K562 (cell line): ENCODE measurements at regions not wholly inside any gene's neighbourhood (a gene's known extent, or its start where the extent isn't known, plus 50 kb on each side); places are given as distances from the start of the nearest gene placed in this dataset.

ENCODE experiments used
- ATAC-seq: fragments of 200-7000 bp; cut with Tn5 transposase; 3 replicates; pipeline ENCODE4 v1.9.1; 2020; ENCODE audit warnings: moderate library complexity
- BruUV-seq: library from RNA; stranded (reverse); fragments of 400-500 nt; replicated peaks from 2 replicates; lab custom pipeline; 2021; lab: Mats Ljungman, UMichigan
- CTCF ChIA-PET: fragments of 300-600 bp; formaldehyde crosslinking; extraction: SDS; loops from one replicate; lab custom pipeline; 2021; ENCODE audit warnings: low intra/inter-chr PET ratio; lab: Yijun Ruan, JAX
- POLR2A ChIA-PET: fragments of 300-600, 350-650 bp; sonication (Branson Sonifier 250); formaldehyde crosslinking; extraction: SDS; loops from one replicate; lab custom pipeline; 2021; ENCODE audit warnings: antibody characterized with exemption, inconsistent platforms; lab: Yijun Ruan, JAX
- DNase-seq, 4 experiments: peaks; one replicate each; pipeline versions ENCODE4 v3.0.0 to v3.0.0-alpha.2; 2011 to 2018; ENCODE audit warnings: low spot score in 3 of 4, mixed read lengths in 3 of 4; ENCODE audit errors: extremely low read depth in 1 of 4
- FAIRE-seq: peaks from 2 replicates; lab custom pipeline; 2011; peaks lifted over from hg19 to GRCh38; lab: Jason Lieb, UNC
- H2AFZ ChIP-seq: 2 replicates; pipeline ENCODE4 v1.6.0; 2011; ENCODE audit warnings: low read depth, low read length, control low read depth, inconsistent platforms
- H3K27ac ChIP-seq: fragments of 200-600 bp; 3 replicates; pipeline ENCODE4 v1.8.0; 2011; ENCODE audit warnings: low read depth, mild to moderate bottlenecking, control low read depth, inconsistent platforms, low read length, moderate library complexity, mixed read lengths; ENCODE audit errors: extremely low read depth
- H3K27me3 ChIP-seq, 2 experiments: fragments of 300-600 bp in 1 of 2; 2 replicates in 1 of 2; 3 replicates in 1 of 2; pipeline versions ENCODE4 v1.6.0 to v1.8.0; 2011; ENCODE audit warnings: inconsistent platforms in 2 of 2, low read length in 2 of 2, mild to moderate bottlenecking in 1 of 2, mixed read lengths in 1 of 2, moderate library complexity in 1 of 2; ENCODE audit not compliant: control insufficient read depth in 2 of 2, insufficient read depth in 2 of 2
- H3K36me3 ChIP-seq: fragments of 300-600 bp; 3 replicates; pipeline ENCODE4 v1.8.0; 2011; ENCODE audit warnings: mild to moderate bottlenecking, low read length, inconsistent platforms; ENCODE audit not compliant: control insufficient read depth, insufficient read depth
- H3K4me1 ChIP-seq, 2 experiments: fragments of 200-600 bp in 1 of 2; replicated peaks in 1 of 2; 2 replicates in 1 of 2; 3 replicates in 1 of 2; pipeline versions ENCODE4 v1.5.1 to v1.8.0; 2011; ENCODE audit warnings: inconsistent platforms in 2 of 2, low read length in 2 of 2, mild to moderate bottlenecking in 1 of 2, mixed read lengths in 1 of 2, moderate library complexity in 1 of 2; ENCODE audit not compliant: control insufficient read depth in 2 of 2, insufficient read depth in 2 of 2
- H3K4me2 ChIP-seq: 2 replicates; pipeline ENCODE4 v1.6.1; 2011; ENCODE audit warnings: low read length, control low read depth, inconsistent platforms, mixed read lengths; ENCODE audit not compliant: insufficient read depth
- H3K4me3 ChIP-seq: fragments of 200-600 bp; sonication (generic), shearing (Covaris generic); 2 replicates; pipeline ENCODE4 v1.5.1; 2016; ENCODE audit warnings: control low read depth, inconsistent platforms
- H3K79me2 ChIP-seq: fragments of 200-600 bp; 3 replicates; pipeline ENCODE4 v1.8.0; 2011; ENCODE audit warnings: low read length, inconsistent platforms; ENCODE audit not compliant: control insufficient read depth, insufficient read depth
- H3K9ac ChIP-seq, 2 experiments: 2 replicates each; pipeline versions ENCODE4 v1.6.0 to v1.6.1; 2011; ENCODE audit warnings: low read depth in 2 of 2, low read length in 2 of 2, control low read depth in 1 of 2, inconsistent platforms in 1 of 2, mild to moderate bottlenecking in 1 of 2, mixed read lengths in 1 of 2; ENCODE audit not compliant: insufficient read depth in 1 of 2
- H3K9me1 ChIP-seq: one replicate; pipeline ENCODE4 v1.6.0; 2011; ENCODE audit warnings: inconsistent platforms, mild to moderate bottlenecking, low read length, moderate library complexity; ENCODE audit not compliant: control insufficient read depth, insufficient read depth
- H3K9me3 ChIP-seq: replicated peaks from 2 replicates; pipeline ENCODE4 v1.5.1; 2011; ENCODE audit warnings: low read depth, low read length, inconsistent platforms; ENCODE audit not compliant: control insufficient read depth, insufficient read depth
- H4K20me1 ChIP-seq: replicated peaks from 2 replicates; pipeline ENCODE4 v1.6.1; 2011; ENCODE audit warnings: low read length, inconsistent platforms, mixed read lengths; ENCODE audit not compliant: control insufficient read depth, insufficient read depth
- ATF3 ChIP-seq, 2 experiments: fragments of 450-650 bp in 1 of 2; sonication (generic) in 1 of 2; formaldehyde crosslinking in 1 of 2; IDR thresholded peaks in 1 of 2; conservative IDR thresholded peaks in 1 of 2; 2 replicates each; pipeline versions ENCODE4 v1.6.1 to v1.8.1; 2016 to 2023; ENCODE audit warnings: mild to moderate bottlenecking in 2 of 2, moderate library complexity in 2 of 2, inconsistent platforms in 1 of 2, missing genetic modification reagents in 1 of 2
- CLOCK ChIP-seq: fragments of 250-450 bp; sonication (Bioruptor Pico); IDR thresholded peaks from 2 replicates; pipeline ENCODE4 v1.4.0; 2020; ENCODE audit warnings: mild to moderate bottlenecking, moderate library complexity, borderline replicate concordance
- MNT ChIP-seq, 2 experiments: fragments of 450-650 bp; conservative IDR thresholded peaks; 2 replicates each; pipeline ENCODE4 v1.6.1; 2017; ENCODE audit warnings: mild to moderate bottlenecking in 2 of 2, moderate library complexity in 2 of 2
- RBBP5 ChIP-seq: fragments of 200-600 bp; sonication (generic); IDR thresholded peaks from 2 replicates; pipeline ENCODE4 v1.6.1; 2012; ENCODE audit warnings: borderline replicate concordance, mild to moderate bottlenecking, low read length, control low read depth, inconsistent platforms; ENCODE audit not compliant: insufficient read depth, poor library complexity, severe bottlenecking
- SMAD4 ChIP-seq: fragments of 250-450 bp; sonication (Bioruptor Pico); conservative IDR thresholded peaks from 2 replicates; pipeline ENCODE4 v1.8.0; 2021; ENCODE audit warnings: inconsistent platforms, mild to moderate bottlenecking, moderate library complexity
- SPI1 ChIP-seq: IDR thresholded peaks from 2 replicates; pipeline ENCODE4 v1.6.1; 2011; ENCODE audit warnings: low read depth, low read length, control low read depth, borderline replicate concordance
- TCFL5 ChIP-seq: fragments of 250-450 bp; sonication (Bioruptor Pico); conservative IDR thresholded peaks from 2 replicates; pipeline ENCODE4 v1.6.1; 2021; ENCODE audit warnings: mild to moderate bottlenecking, moderate library complexity, matching md5 sums
- WGBS: fragments of 100-300 bp; shearing (Covaris generic); methylation state at CpG from one replicate; pipeline ENCODE4 v1.1.6; 2016; ENCODE audit warnings: low coverage, mixed read lengths; ENCODE audit not compliant: insufficient coverage; ENCODE audit errors: missing lambda C conversion rate; 5-methylcytosine and 5-hydroxymethylcytosine counted together
- in situ Hi-C: fragments of 300-500 bp; cut with MboI; formaldehyde crosslinking; loops from 4 replicates; pipeline ENCODE4 v1.15.0; 2018; ENCODE audit warnings: inconsistent platforms, mixed read lengths
- intact Hi-C: fragments of 100-400 bp; cut with micrococcal nuclease; formaldehyde crosslinking; loops from 2 replicates; pipeline ENCODE4 v1.14.2; 2022

- WGBS, result 6% methylated on average over 3 of the region's 3 CpGs
- Histone ChIP-seq H3K9me1 (no peaks in the 10 kb centered on the region), H3K79me2 (no peaks in the 10 kb centered on the region), H3K27ac (no peak overlapping the region), H3K9ac (no peak overlapping the region), H2AFZ (no peak overlapping the region), H4K20me1 (no peaks in the 10 kb centered on the region), H3K4me2 (no peak overlapping the region), H3K4me1 (no peaks in the 10 kb centered on the region), H3K36me3 (no peaks in the 10 kb centered on the region), H3K9me3 (no peaks in the 10 kb centered on the region), H3K27me3 (peaks cover 0 to 6% of the 10 kb centered on the region in 2 experiments; a peak in 2 of 5 replicates), H3K4me3 (no peak overlapping the region)
- intact Hi-C loops, result no loop called here
- ATAC-seq (no peak), FAIRE-seq (no peak), DNase-seq (no peak)
- CTCF ChIA-PET, result no interaction called here
- POLR2A ChIA-PET, result interaction anchor here (0.7 kb wide), 1 partner anchor 77 kb away, joined by 3 read pairs; no protein-coding TSS in a partner anchor
- no TSS peak for BruUV-seq
- TF ChIP-seq ATF3 (IDR thresholded peaks at IDR 0.05) (no peak), ATF3 (CRISPR knock-in tag; conservative IDR thresholded peaks at IDR 0.05) (no peak), RBBP5 (no peak), CLOCK (CRISPR knock-in tag) (no peak), SPI1 (no peak), SMAD4 (CRISPR knock-in tag) (no peak), TCFL5 (CRISPR knock-in tag) (no peak), MNT (conservative IDR thresholded peaks at IDR 0.05) (no peak)
- in situ Hi-C loops, result loop anchor here (10.0 kb wide), 1 partner anchor 389 kb away; no protein-coding TSS in a partner anchor
Observed at GRCh38 chr21:35824136-35824535, 236.2 kb downstream of the SETD4 start.
